ENCODE measurements at regions not wholly inside any gene's neighbourhood (a gene's known extent, or its start where the extent isn't known, plus 50 kb on each side); places are given as distances from the start of the nearest gene placed in this dataset.

DNA sequence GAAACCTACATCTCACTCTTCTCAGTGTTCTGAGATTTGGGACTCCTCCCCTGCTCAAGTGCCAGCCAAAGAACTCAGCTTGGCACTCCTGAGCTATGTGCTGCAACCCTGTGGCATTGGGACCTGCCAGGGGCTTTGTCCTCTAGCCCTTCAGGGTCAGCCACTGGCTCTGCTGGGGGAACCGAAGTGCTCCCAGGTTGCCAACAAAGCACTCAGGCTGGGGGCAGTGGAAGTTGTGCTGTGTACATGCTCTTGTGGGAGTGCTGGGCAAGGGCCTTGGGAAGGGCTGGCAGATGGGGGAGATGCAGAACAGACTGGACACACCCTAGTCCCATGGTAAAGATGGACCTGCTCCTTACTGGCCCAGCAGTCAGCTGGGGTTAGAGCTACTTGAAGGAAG, 498.6 kb downstream of the CAAP1 start:
- DNase-seq = no peak
- H3K9me3 ChIP-seq = no peaks in the 10 kb centered on the region
- WGBS, 2 donors = 82 to 100% methylated on average over 1 of the region's 1 CpG
- TF ChIP-seq POLR2A (IDR thresholded peaks at IDR 0.05) = no peak
- TF ChIP-seq, protein P1, sequence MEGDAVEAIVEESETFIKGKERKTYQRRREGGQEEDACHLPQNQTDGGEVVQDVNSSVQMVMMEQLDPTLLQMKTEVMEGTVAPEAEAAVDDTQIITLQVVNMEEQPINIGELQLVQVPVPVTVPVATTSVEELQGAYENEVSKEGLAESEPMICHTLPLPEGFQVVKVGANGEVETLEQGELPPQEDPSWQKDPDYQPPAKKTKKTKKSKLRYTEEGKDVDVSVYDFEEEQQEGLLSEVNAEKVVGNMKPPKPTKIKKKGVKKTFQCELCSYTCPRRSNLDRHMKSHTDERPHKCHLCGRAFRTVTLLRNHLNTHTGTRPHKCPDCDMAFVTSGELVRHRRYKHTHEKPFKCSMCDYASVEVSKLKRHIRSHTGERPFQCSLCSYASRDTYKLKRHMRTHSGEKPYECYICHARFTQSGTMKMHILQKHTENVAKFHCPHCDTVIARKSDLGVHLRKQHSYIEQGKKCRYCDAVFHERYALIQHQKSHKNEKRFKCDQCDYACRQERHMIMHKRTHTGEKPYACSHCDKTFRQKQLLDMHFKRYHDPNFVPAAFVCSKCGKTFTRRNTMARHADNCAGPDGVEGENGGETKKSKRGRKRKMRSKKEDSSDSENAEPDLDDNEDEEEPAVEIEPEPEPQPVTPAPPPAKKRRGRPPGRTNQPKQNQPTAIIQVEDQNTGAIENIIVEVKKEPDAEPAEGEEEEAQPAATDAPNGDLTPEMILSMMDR (IDR thresholded peaks at IDR 0.05) = no peak
- no peak overlapping the region for H3K4me3 ChIP-seq
- no peaks in the 10 kb centered on the region for H3K4me1 ChIP-seq
- intact Hi-C loops (cut with DNase I; ENCODE audit: low total_unique reads) = no loop called here
- H3K27ac ChIP-seq = no peak overlapping the region
- H3K36me3 ChIP-seq (ENCODE audit: low read depth, missing control alignments) = no peaks in the 10 kb centered on the region
- H3K27me3 ChIP-seq = no peaks in the 10 kb centered on the region

DNA sequence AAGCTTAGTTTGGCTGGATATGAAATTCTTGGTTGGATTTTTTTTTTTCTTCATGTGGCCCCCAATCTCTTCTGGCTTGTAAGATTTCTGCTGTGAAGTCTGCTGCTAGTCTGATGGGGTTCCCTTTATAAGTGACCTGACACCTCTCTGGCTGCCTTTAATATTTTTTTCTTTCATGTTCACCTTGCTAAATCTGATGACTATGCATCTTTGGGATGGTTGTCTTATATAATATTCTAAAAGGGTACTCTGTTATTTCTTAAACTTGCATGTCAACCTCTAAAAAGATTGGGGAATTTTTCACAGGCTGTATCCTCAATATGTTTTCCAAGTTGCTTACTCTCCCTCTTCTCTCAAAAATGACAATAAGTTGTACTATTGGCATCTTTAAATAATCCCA, 500.0 kb downstream of the CAAP1 start:
- Histone ChIP-seq H3K4me1 (no peaks in the 10 kb centered on the region), H3K4me3 (no peak overlapping the region), H3K36me3 (ENCODE audit: low read depth, missing control alignments) (no peaks in the 10 kb centered on the region), H3K27ac (no peak overlapping the region), H3K27me3 (no peaks in the 10 kb centered on the region), H3K9me3 (no peaks in the 10 kb centered on the region)
- TF ChIP-seq POLR2A (IDR thresholded peaks at IDR 0.05) = no peak
- TF ChIP-seq, protein P1 (IDR thresholded peaks at IDR 0.05) = no peak
- DNase-seq = no peak
- intact Hi-C loops (cut with DNase I; ENCODE audit: low total_unique reads) = no loop called here

DNA sequence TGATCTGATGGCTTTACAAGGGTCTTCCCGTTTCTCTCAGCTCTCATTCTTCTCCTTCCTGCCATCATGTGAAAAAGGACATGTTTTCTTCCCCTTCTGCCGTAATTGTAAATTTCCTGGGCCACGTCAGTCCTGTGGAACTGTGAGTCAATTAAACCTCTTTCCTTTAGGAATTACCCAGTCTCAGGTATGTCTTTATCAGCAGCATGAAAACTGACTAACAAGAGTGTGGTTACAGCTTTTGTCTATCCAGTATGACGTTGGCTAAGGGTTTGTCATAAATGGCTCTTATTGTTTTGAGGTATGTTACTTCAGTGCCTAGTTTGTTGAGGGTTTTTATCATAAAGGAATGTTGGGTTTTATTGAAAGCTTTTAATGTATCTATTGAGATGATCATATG, 501.6 kb downstream of the CAAP1 start:
- intact Hi-C loops (cut with DNase I; ENCODE audit: low total_unique reads) = no loop called here
- TF ChIP-seq POLR2A (IDR thresholded peaks at IDR 0.05) = no peak
- TF ChIP-seq, protein P1 (IDR thresholded peaks at IDR 0.05) = no peak
- H3K36me3 ChIP-seq (ENCODE audit: low read depth, missing control alignments) = no peaks in the 10 kb centered on the region
- no peak for DNase-seq
- no peak overlapping the region for H3K4me3 ChIP-seq
- no peaks in the 10 kb centered on the region for H3K4me1 ChIP-seq
- WGBS, 2 donors = 81 to 84% methylated on average over 4 of the region's 4 CpGs
- H3K9me3 ChIP-seq = no peaks in the 10 kb centered on the region
- no peaks in the 10 kb centered on the region for H3K27me3 ChIP-seq
- no peak overlapping the region for H3K27ac ChIP-seq

DNA sequence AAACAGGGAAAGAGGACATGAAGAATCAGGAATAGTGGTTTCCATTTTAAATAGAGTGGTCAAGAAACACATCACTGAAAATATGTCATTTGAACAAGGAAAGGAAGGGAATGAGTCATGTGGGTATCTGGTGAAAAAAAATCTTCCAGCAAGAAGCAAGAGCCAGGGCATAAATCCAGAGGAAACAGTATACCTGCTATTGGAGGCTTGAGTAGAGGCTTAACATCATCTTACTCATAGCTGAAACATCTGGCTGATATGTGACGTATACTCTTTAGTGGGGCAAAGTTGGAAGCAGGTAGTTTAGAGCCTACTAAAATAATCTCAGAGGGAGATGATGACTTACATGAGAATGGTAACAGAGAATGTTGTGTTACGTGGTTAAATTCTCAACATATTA, 517.2 kb downstream of the CAAP1 start:
- H3K9me3 ChIP-seq = no peaks in the 10 kb centered on the region
- no peaks in the 10 kb centered on the region for H3K27me3 ChIP-seq
- H3K4me3 ChIP-seq = no peak overlapping the region
- 91 to 92% methylated on average over 2 of the region's 2 CpGs for WGBS, 2 donors
- intact Hi-C loops (cut with DNase I; ENCODE audit: low total_unique reads) = no loop called here
- H3K36me3 ChIP-seq (ENCODE audit: low read depth, missing control alignments) = no peaks in the 10 kb centered on the region
- DNase-seq = no peak
- no peaks in the 10 kb centered on the region for H3K4me1 ChIP-seq
- H3K27ac ChIP-seq = no peak overlapping the region
- TF ChIP-seq, protein P1 (IDR thresholded peaks at IDR 0.05) = no peak
- no peak for TF ChIP-seq POLR2A (IDR thresholded peaks at IDR 0.05)

DNA sequence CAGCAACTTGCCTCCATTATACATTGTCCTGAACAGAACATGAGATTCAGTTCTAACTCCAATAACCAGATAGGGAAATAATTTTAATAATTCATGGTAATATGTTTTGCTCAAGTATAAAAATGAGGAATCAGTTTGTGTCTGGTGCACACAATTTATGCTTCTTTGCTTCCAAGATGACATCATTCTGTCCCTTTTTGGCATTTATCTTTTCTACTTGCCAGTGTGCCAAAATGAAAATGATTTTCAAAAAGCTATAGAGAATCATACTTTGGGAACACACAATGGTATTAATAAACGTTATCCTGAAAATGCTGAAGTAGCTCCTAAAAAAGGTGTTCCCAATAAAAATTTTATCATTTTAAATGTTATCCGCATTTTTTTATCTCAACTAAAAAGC, 519.0 kb downstream of the CAAP1 start:
- no peak overlapping the region for H3K27ac ChIP-seq
- H3K4me3 ChIP-seq = no peak overlapping the region
- no peaks in the 10 kb centered on the region for H3K36me3 ChIP-seq (ENCODE audit: low read depth, missing control alignments)
- no peaks in the 10 kb centered on the region for H3K9me3 ChIP-seq
- WGBS, 2 donors = 64 to 87% methylated on average over 2 of the region's 2 CpGs
- no peak for TF ChIP-seq POLR2A (IDR thresholded peaks at IDR 0.05)
- TF ChIP-seq, protein P1 (IDR thresholded peaks at IDR 0.05) = no peak
- DNase-seq = no peak
- H3K4me1 ChIP-seq = no peaks in the 10 kb centered on the region
- intact Hi-C loops (cut with DNase I; ENCODE audit: low total_unique reads) = no loop called here
- no peaks in the 10 kb centered on the region for H3K27me3 ChIP-seq

All from testis (tissue), 2 donors.